ENCODE measurements at regions not wholly inside any gene's neighbourhood (a gene's known extent, or its start where the extent isn't known, plus 50 kb on each side); places are given as distances from the start of the nearest gene placed in this dataset.

DNA sequence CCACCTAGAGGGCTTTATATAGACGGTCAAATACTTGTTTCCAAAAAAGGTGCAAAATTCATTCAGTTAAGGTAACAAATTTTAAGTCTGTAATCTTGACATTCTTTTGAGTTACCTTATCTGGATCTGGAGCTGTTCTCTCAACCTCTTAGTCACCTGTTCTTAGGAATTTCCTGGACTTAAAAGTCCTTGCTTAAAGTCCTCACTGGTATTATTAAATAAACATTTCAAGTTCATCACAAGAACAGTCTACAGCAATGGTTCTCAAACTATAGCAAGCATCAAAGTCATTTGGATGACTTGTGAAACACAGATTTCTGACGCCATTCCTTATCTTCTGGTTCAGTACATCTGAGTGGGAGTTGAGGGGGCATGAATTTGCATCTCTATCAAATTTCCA, 122.9 kb upstream of the GOLIM4 start:
- intact Hi-C loops (cut with DNase I), result no loop called here
- no peak for DNase-seq

DNA sequence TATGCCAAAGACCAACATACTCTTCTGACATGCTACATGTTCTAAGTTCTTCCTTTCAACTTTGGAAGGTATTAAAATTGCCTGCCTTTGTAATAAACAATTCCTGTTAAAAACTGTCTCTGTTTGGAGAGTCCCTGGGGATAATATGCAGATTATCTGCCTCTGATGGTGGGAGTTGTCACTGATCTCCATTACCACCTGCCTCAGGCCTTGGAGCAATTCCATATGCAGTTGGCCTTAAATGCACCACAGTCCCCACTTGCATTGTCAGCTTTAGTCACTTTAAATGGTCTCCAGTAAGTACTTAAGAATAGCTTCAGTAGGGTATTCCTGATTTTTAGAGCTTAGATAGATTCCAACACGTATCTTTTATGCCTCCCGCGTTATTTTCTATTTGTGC, 121.1 kb upstream of the GOLIM4 start:
- DNase-seq, result no peak
- intact Hi-C loops (cut with DNase I), result no loop called here

DNA sequence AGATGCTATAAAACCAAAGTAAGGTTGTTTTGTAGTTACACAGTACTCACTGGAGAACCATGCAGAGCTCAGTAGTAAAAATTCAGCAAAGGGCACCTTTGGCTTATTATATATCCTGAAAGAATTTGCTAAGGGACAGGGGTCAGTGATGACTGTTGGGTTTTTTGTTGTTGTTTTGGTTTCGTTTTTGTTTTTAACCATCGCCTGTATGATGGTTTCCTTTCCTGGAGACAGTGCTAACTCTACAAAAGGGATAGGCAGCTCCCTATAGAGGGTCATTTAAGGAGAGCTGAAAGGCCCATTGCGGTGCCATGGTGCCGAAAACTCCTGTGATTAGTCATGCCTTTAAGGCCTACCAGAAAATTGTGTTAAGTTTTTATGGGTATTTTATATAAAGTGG, 118.2 kb upstream of the GOLIM4 start:
- no peak for DNase-seq
- intact Hi-C loops (cut with DNase I), result loop anchor here (5.0 kb wide), 1 partner anchor 408 kb away; no protein-coding TSS in a partner anchor

DNA sequence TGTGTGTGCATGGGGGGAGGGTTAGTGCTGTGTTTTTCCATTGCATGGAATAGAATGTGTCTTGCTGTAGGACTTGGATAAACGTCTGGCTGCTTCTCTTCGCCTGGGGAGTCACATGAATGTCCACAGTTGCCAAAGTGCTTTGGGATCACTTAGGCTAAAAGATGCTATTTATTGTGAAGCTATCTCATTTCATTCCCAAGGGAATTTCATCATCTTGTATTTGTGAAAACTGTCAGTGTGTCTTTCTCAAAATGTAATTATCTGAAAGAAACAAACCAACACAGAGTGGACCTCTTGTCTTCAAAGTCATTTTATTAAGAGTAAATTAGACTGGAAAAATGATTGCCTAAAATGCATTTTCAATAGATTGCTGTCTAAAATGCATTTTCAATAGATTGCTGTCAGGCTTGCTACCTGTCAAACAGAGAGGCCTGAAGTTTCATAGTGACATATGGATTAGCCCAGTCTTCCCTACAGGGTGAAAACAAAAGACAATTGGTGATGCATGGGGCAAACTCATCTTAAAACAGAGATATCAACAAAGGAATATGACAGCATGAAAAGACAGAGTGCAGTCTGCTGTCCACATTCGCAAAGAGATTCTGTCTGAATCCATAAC, 117.1 kb upstream of the GOLIM4 start:
- DNase-seq, result no peak
- intact Hi-C loops (cut with DNase I), result loop anchor here (5.0 kb wide), 1 partner anchor 410 kb away; no protein-coding TSS in a partner anchor

DNA sequence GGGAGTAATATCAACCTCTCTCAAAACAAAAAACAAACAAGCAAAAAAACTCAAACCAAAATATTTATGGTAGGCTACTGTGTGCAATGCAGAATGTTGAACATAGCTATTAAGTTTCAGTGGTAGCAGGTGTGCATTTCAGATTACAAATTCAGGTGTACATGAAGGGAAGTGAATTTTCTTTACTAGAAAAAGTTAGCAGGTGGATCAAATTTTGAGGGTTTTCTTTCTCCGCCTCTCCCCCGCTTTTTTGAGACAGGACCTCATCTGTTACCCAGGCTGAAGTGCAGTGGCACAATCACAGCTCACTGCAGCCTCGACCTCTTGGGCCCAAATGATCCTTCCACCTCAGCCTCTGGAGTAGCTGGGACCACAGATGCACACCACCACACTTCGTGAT, 109.7 kb upstream of the GOLIM4 start:
- intact Hi-C loops (cut with DNase I), result no loop called here
- no peak for DNase-seq

DNA sequence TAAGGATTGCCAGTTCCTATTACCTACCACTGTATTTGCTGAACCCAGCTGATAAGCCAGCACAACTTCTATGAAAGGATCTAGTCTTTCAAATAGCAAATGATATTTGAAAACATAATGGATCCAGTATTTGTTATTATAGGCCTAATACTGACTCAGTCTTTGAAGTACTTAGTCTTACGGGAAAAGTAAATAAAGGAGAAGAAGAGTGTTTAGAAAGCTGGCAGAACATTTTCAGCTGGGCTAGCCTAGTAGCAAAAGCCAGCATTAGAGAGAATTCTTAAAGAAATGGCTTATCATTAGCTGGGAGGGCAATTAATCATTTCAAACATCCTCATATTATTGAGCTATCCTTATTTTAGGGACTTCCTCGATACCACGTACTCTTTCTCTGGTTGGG, 101.4 kb upstream of the GOLIM4 start:
- intact Hi-C loops (cut with DNase I), result no loop called here
- DNase-seq, result no peak

DNA sequence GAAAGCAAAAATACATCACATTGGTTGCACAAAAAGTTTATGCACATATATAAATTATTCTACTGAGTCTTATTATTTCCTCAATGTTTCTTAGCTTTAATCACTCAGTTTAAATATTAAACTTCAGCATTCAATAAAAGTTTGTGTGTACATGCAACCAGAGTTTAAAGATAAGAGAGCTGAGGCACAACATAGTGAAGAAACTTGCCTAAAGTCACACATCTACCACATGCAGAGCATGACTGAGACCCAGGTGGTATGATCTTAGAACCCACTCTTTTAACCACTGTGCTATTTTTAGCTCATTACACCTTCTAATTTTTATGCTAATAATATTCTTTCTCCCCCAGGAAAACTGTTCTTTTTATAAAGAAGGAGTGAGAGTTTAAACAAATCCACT, 96.1 kb upstream of the GOLIM4 start:
- intact Hi-C loops (cut with DNase I), result no loop called here
- no peak for DNase-seq

DNA sequence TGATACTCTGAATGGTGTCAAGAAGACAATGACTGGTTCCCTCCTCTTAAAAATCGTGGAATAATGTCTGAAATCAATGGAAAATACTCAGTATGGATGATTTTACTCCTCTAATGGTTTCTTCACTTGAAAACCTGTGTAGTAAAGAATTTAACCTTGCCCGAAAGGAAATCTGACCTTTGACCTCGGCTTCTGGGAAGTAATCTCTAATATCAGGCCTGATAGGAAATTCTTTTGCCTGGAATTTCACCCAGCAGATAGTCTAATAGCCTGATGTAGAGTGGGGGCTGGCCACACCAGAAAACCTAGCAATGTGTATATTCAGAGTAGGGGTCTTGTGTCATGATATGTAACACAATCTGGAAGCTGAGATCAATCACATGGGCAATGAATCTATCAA, 91.5 kb upstream of the GOLIM4 start:
- DNase-seq, result no peak
- intact Hi-C loops (cut with DNase I), result no loop called here

DNA sequence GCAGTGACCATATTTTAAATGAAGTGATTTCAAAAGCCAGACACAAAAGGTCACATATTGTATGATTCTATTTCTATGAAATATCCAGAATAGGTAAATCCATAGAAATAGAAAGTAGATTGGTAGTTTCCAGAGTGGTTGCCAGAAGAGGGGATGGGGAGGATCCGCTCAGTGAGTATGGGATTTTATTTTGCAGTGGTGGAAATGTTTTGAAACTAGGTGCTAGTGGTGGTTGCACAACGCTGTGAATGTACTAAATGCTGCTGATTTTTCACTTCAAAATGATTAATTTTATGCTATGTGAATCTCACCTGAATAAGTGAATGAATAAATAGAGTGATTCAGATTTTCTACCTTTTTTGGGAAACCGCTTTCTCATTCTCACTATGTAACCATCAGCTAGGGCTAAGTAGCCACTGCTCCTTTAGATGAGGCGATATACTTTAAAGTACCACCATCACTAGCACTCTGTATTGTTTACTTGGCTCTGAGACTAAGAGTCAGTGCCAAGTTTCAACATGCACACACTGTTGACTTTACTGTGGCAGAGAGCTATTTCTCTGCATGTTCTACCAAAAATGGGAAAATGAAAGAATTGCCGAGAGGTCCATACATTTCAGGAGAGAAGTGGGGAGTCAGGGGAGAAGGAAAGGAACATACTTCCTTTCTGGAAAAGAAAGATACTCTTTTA, 90.7 kb upstream of the GOLIM4 start:
- no peak for DNase-seq
- intact Hi-C loops (cut with DNase I), result no loop called here

DNA sequence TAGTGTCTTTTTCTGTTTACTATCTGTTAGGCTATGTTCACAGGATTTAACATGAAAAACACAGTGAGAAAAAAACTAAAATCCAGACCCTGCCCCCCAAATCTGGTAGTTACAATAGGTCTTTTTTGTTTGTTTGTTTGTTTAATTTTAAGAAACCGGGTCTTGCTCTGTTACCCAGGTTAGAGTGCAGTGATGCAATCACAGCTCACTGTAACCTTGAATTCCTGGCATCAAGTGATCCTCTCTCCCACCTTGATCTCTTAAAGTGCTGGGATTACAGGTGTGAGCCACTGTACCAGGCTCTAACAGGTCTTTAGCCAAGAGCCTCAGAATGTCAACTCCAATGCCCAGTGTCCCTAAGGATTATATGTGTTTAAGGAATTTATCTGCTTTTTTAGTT, 88.0 kb upstream of the GOLIM4 start:
- intact Hi-C loops (cut with DNase I), result no loop called here

DNA sequence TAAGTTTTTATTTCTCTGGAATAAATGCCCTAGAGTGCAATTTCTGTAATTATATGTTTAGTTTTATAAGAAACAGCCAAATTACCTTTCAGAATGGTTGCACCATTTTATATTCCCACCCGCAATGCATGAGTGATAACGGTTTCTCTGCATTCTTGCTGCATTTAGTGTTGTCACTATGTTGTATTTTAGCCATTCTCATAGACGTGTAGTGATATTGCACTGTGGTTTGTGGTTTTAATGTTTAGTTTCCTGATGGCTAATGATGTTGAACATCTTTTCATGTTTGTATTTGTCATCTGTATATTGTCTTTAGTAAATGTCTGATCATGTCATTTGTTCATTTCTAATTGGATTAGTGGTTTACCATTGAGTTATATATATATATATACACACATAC, 73.0 kb upstream of the GOLIM4 start:
- no peak for DNase-seq
- intact Hi-C loops (cut with DNase I), result no loop called here

More for the DNA sequence above, 88.0 kb upstream of the GOLIM4 start:
- no peak for DNase-seq

DNA sequence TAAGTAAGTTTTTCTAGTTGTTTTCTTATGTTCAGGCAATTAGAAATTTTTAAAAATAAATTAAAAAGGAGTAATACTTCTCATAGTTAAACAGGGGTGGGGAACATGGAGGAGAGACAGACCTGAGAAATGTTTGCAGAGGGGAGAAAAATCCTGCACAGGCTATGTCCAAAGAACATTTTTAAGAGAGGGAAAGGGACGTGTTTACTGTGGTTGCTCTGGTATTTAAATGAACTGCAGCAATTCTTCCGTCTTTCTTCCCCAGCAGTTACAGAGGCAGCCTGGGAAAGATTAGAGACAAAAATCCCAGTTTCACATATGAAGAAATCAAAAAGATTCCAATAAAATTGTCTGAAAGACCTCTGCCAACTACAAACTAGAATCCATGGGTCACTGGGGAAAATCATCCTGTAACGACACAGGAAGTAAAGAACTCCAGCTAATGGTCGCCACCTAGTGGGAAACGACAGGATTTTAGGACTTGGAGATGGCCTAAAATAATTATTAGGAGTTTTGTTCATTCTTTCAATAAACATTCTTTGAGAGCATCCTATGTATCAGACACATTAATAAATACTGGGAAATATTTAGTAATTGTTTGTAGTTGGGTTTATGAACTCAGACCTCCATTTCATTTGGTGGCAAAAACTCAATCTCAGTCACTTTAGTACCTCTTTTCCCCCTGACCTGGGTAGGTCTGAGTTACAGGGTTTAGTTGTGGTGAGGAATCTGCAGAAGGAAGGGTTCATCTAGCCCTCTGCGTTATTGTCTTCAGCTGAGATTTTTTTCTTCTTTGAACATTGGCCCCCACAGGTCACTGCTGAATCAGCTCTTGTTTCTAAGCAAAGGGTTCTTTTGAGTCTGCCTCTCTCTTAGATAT, 69.9 kb upstream of the GOLIM4 start:
- intact Hi-C loops (cut with DNase I), result loop anchor here (1.0 to 2.0 kb wide), 2 partner anchors 69 to 118 kb away; no protein-coding TSS in a partner anchor
- DNase-seq, result peak in 6 of 10 donors; percentile 23 to 67 (median 54)

DNA sequence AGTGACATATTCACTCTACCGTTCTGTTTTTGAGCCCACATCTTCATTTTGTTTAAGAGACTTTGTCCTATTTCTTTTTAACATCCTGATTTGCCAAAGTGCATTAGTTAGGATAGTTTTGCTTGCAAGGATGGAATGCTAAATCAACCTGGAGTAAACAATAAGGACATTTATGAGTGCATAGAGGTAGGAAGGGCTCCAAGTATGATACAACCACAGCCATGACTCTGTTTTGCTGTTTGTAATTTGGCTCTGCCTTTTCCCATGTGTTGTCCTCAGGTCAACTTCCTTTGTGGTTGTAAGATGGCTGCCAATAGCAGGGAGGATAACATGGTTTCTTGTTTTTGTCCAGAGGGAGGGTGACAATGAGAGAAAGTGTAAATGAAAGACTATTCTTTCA, 66.4 kb upstream of the GOLIM4 start:
- no peak for DNase-seq
- intact Hi-C loops (cut with DNase I), result no loop called here

DNA sequence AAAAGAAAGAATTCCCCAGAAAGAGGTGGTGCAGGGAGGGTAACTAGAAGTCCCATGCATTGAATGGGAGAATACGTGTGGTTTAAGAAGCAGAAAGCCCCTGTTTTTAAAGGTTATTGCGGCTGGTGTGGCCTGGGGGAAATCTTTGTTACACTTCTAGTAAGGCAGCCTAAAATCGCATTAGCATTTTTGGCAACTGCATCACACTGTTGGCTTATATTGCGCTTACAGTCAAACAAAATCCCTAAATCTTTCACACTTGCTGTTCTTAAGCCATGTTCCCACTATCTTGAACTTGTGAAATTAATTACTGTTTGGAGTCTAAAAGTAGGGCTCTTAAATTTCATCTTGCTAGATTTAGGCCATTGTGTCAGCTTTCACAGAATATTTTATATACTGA, 66.0 kb upstream of the GOLIM4 start:
- DNase-seq, result no peak
- intact Hi-C loops (cut with DNase I), result no loop called here

DNA sequence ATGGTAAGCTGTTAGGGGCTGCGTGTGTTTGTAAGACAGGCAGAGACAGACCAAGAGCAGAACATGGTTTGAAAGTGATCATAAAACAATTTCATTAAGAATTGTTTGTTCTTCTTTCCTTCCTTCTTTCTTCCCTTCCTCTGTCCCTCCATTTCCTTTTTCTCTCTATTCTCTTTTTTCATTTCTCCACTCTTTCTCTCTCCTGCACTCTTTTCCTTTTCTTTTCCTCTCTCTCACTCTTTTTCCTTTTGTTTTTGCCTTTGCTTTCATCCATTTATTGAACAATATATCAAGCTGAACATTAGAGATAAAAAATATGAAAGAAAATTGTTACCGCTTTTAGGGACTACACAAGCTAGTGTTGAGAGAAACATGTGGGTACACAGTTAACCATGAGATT, 62.2 kb upstream of the GOLIM4 start:
- intact Hi-C loops (cut with DNase I), result no loop called here
- no peak for DNase-seq

DNA sequence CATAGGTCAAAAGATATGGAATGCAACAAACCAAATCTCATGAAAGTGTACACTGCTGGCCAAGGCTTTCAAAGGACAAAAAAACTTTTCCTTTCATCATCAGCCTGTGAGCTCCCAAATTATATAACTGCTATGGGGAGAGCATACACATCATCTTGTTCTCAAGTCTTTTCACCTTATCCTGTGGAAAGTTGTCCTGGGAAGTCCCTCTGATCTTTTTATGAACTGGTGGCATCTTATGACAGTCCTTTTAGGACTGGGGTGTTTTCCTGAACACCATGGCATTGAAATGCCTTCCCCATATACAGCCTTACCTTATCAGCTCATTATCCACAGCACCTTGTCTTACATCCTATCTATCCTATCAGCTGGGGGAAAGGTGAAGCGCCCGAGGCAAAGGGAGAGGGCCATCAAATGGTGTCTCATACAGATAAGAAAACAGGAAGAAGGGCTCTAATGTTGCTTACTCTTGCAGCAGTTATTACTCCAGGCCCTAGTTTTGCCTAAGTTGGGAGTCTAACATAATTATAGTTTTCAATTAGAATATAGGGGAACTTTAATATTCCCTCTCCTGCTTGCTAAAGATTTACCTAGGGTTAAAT, 61.5 kb upstream of the GOLIM4 start:
- DNase-seq, result no peak
- intact Hi-C loops (cut with DNase I), result no loop called here

DNA sequence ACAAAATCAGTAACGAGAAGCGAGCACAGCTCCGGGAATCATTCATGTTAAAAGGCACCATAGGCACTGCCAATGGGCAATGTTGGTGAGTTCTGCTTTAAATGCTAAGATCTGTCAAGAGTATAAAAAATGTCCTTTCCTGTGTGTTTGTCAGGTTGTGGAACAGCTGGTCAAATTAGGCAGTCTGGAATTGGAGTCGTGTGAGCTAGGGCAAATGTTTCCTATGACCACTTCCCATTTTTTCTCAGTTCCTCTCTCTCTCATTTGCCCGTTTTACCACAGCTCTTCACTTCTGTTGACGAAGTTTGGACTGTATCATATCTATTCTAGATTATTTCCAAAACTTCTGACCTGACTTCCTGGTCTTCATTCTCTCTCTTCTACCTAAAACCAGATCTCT, 60.8 kb upstream of the GOLIM4 start:
- intact Hi-C loops (cut with DNase I), result no loop called here
- DNase-seq, result no peak

DNA sequence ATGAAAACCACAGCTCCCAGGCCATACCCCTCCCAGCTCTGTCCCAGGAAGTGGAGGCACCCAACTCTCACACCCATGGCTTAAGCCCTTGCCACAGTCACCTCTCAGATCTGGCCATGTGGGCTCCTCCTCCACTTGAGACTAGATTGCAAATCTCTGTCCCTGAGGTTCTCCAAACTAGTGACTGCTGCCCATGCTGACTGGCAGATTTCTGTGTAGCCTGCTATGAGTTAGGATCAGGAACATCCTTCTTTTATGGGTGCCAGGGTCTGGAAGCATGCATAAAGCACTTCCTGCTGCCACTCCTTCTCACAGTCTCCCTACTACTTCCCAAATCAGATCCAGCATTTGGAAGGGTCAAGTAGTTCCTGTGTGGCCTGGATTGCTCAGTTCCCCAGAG, 59.6 kb upstream of the GOLIM4 start:
- intact Hi-C loops (cut with DNase I), result no loop called here
- DNase-seq, result peak in 1 of 10 donors; percentile 29

DNA sequence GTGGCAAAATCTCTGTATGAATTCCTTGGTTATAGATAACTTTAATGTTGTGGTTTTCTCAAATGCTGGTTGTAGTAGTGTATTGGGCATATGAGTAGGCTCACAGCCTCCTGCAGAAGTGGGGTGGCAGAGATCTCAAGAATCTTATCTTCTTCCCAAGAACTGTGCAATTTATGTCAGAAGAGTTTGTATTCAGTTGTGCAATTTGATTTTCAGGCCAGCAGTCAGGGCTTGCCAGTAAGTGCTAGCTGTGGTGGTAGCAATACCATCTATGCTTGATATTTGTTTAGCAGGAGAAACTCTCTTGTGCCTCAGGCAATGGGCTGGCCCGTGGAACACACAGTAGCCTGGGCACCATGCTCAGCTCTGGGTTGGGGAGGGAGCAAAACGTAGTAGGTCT, 58.4 kb upstream of the GOLIM4 start:
- intact Hi-C loops (cut with DNase I), result no loop called here
- DNase-seq, result no peak

DNA sequence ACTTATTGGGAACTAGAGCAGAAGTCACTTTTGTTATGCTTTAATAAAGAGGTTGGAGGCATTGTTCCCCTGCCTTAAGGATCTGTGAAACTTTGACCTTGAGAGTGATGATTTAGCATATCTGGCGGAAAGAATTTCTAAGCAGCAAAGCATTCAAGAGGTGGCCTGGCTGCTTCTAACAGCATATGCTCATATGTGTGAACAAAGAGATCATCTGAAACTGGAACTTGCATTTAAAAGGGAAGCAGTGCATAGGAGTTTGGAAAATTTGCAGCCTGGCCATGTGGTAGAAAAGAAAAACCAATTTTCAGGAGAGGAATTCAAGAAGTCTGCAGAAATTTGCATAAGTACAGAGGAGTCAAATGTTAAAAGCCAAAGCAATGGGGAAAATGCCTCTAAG, 56.4 kb upstream of the GOLIM4 start:
- intact Hi-C loops (cut with DNase I), result no loop called here
- no peak for DNase-seq
